HG03342 (cell line): ENCODE measurements at regions not wholly inside any gene's neighbourhood (a gene's known extent, or its start where the extent isn't known, plus 50 kb on each side); places are given as distances from the start of the nearest gene placed in this dataset.

Experiments
- ATAC-seq: cut with Tn5 transposase; IDR thresholded peaks from one replicate; pipeline ENCODE4 v1.9.1; 2021; ENCODE audit warnings: mild to moderate bottlenecking, moderate library complexity; ENCODE audit not compliant: unreplicated experiment

- ATAC-seq, result no peak
Observed at GRCh38 chr13:70430256-70430655, 322.0 kb upstream of the KLHL1 start.

- ATAC-seq, result no peak
Observed at GRCh38 chr13:70424928-70425327, 316.7 kb upstream of the KLHL1 start.

- ATAC-seq, result no peak
Observed at GRCh38 chr13:70424428-70424827, 316.2 kb upstream of the KLHL1 start.

GRCh38 chr13:70415136-70415535 is 306.9 kb upstream of the KLHL1 start:
- no peak for ATAC-seq

GRCh38 chr13:70408865-70409264 is 300.6 kb upstream of the KLHL1 start:
- no peak for ATAC-seq

- no peak for ATAC-seq
Observed at GRCh38 chr13:70407486-70407885, 299.2 kb upstream of the KLHL1 start.

- no peak for ATAC-seq
Observed at GRCh38 chr13:70405266-70405665, 297.0 kb upstream of the KLHL1 start.

- ATAC-seq, result no peak
Observed at GRCh38 chr13:70394031-70394548, 285.8 kb upstream of the KLHL1 start.

GRCh38 chr13:70391678-70392077 is 283.4 kb upstream of the KLHL1 start:
- no peak for ATAC-seq

- no peak for ATAC-seq
Observed at GRCh38 chr13:70390968-70391367, 282.7 kb upstream of the KLHL1 start.

- no peak for ATAC-seq
Observed at GRCh38 chr13:70390064-70390463, 281.8 kb upstream of the KLHL1 start.

- ATAC-seq, result no peak
Observed at GRCh38 chr13:70388935-70389334, 280.7 kb upstream of the KLHL1 start.

GRCh38 chr13:70386919-70387318 is 278.7 kb upstream of the KLHL1 start:
- no peak for ATAC-seq

GRCh38 chr13:70385852-70386251 is 277.6 kb upstream of the KLHL1 start:
- no peak for ATAC-seq

GRCh38 chr13:70384156-70384555 is 275.9 kb upstream of the KLHL1 start:
- ATAC-seq, result no peak

- ATAC-seq, result no peak
Observed at GRCh38 chr13:70380809-70381208, 272.6 kb upstream of the KLHL1 start.

GRCh38 chr13:70375718-70376117 is 267.5 kb upstream of the KLHL1 start:
- no peak for ATAC-seq

GRCh38 chr13:70370924-70371323 is 262.7 kb upstream of the KLHL1 start:
- ATAC-seq, result no peak

GRCh38 chr13:70366720-70367119 is 258.5 kb upstream of the KLHL1 start:
- no peak for ATAC-seq

GRCh38 chr13:70363991-70364390 is 255.7 kb upstream of the KLHL1 start:
- no peak for ATAC-seq

- no peak for ATAC-seq
Observed at GRCh38 chr13:70362820-70363570, 254.7 kb upstream of the KLHL1 start.

GRCh38 chr13:70357031-70357430 is 248.8 kb upstream of the KLHL1 start:
- no peak for ATAC-seq

- no peak for ATAC-seq
Observed at GRCh38 chr13:70353096-70353495, 244.8 kb upstream of the KLHL1 start.
